Endothelial cell (in vitro differentiated cells): ENCODE measurements at regions not wholly inside any gene's neighbourhood (a gene's known extent, or its start where the extent isn't known, plus 50 kb on each side); places are given as distances from the start of the nearest gene placed in this dataset.

ENCODE experiments used
- DNase-seq: peaks from one replicate; pipeline ENCODE4 v3.0.0; 2021; ENCODE audit warnings: low spot score
- H3K27ac Mint-ChIP-seq: one replicate; pipeline ENCODE4 v1.8.0; 2021; ENCODE audit warnings: mixed read lengths, inconsistent platforms; ENCODE audit not compliant: unreplicated experiment
- H3K27me3 Mint-ChIP-seq: one replicate; pipeline ENCODE4 v1.8.0; 2021; ENCODE audit warnings: mild to moderate bottlenecking, moderate library complexity, mixed read lengths, inconsistent platforms; ENCODE audit not compliant: unreplicated experiment
- H3K36me3 Mint-ChIP-seq: one replicate; pipeline ENCODE4 v1.8.0; 2021; ENCODE audit warnings: mild to moderate bottlenecking, low read depth, mixed read lengths, inconsistent platforms; ENCODE audit not compliant: unreplicated experiment
- H3K4me1 Mint-ChIP-seq: one replicate; pipeline ENCODE4 v1.8.0; 2021; ENCODE audit warnings: mild to moderate bottlenecking, mixed read lengths, inconsistent platforms; ENCODE audit not compliant: unreplicated experiment
- H3K4me3 Mint-ChIP-seq: one replicate; pipeline ENCODE4 v1.8.0; 2021; ENCODE audit warnings: mild to moderate bottlenecking, mixed read lengths, inconsistent platforms; ENCODE audit not compliant: unreplicated experiment
- H3K9me3 Mint-ChIP-seq: one replicate; pipeline ENCODE4 v1.8.0; 2021; ENCODE audit warnings: mixed read lengths, inconsistent platforms; ENCODE audit not compliant: unreplicated experiment
- CTCF ChIP-seq: fragments of 200-600 bp; sonication (generic); IDR thresholded peaks from one replicate; pipeline ENCODE4 v1.5.0; 2021; ENCODE audit warnings: antibody characterized with exemption; ENCODE audit not compliant: unreplicated experiment

- H3K9me3 Mint-ChIP-seq, result no peaks in the 10 kb centered on the region
- no peaks in the 10 kb centered on the region for H3K27me3 Mint-ChIP-seq
- DNase-seq, result no peak
- TF ChIP-seq CTCF, result no peak
- no peak overlapping the region for H3K27ac Mint-ChIP-seq
- H3K4me1 Mint-ChIP-seq, result no peaks in the 10 kb centered on the region
- H3K4me3 Mint-ChIP-seq, result no peak overlapping the region
- H3K36me3 Mint-ChIP-seq, result no peaks in the 10 kb centered on the region
Observed at GRCh38 chr3:152731511-152731910, 103.4 kb upstream of the P2RY1 start.

GRCh38 chr3:152733584-152734119 lies 101.3 kb upstream of the P2RY1 start:
- TF ChIP-seq CTCF, result no peak
- no peaks in the 10 kb centered on the region for H3K9me3 Mint-ChIP-seq
- no peaks in the 10 kb centered on the region for H3K36me3 Mint-ChIP-seq
- H3K27me3 Mint-ChIP-seq, result no peaks in the 10 kb centered on the region
- no peak overlapping the region for H3K27ac Mint-ChIP-seq
- no peaks in the 10 kb centered on the region for H3K4me1 Mint-ChIP-seq
- H3K4me3 Mint-ChIP-seq, result no peak overlapping the region
- DNase-seq, result no peak

GRCh38 chr3:152737021-152737908 lies 97.7 kb upstream of the P2RY1 start:
- H3K9me3 Mint-ChIP-seq, result no peaks in the 10 kb centered on the region
- H3K36me3 Mint-ChIP-seq, result no peaks in the 10 kb centered on the region
- no peaks in the 10 kb centered on the region for H3K27me3 Mint-ChIP-seq
- no peak overlapping the region for H3K27ac Mint-ChIP-seq
- no peaks in the 10 kb centered on the region for H3K4me1 Mint-ChIP-seq
- no peak for TF ChIP-seq CTCF
- DNase-seq, result no peak
- H3K4me3 Mint-ChIP-seq, result no peak overlapping the region

GRCh38 chr3:152738656-152739055 lies 96.3 kb upstream of the P2RY1 start:
- Mint-ChIP-seq H3K27ac (no peak overlapping the region), H3K4me3 (no peak overlapping the region), H3K36me3 (no peaks in the 10 kb centered on the region), H3K27me3 (no peaks in the 10 kb centered on the region), H3K4me1 (no peaks in the 10 kb centered on the region), H3K9me3 (no peaks in the 10 kb centered on the region)
- TF ChIP-seq CTCF, result no peak
- DNase-seq, result no peak
